Testis (tissue), 2 donors: ENCODE measurements at regions not wholly inside any gene's neighbourhood (a gene's known extent, or its start where the extent isn't known, plus 50 kb on each side); places are given as distances from the start of the nearest gene placed in this dataset.

ENCODE experiments used
- CTCF ChIP-seq, 3 experiments: fragments of 450-650 bp in 2 of 3; fragments of 200-600 bp in 1 of 3; sonication (generic) in 1 of 3; IDR thresholded peaks; one replicate each; pipeline ENCODE4 v1.5.1; 2016 to 2019; ENCODE audit warnings: antibody characterized with exemption in 3 of 3, mild to moderate bottlenecking in 2 of 3, moderate library complexity in 1 of 3
- POLR2A ChIP-seq: fragments of 450-650 bp; IDR thresholded peaks from one replicate; pipeline ENCODE4 v1.6.1; 2017; ENCODE audit warnings: antibody characterized with exemption, mild to moderate bottlenecking, moderate library complexity

- TF ChIP-seq POLR2A (no peak), CTCF (IDR thresholded peaks at IDR 0.05) (no peak)
Observed at GRCh38 chr11:134481135-134481534, 69.1 kb upstream of the B3GAT1 start.
